CD14-positive monocyte (primary cell): ENCODE measurements at regions not wholly inside any gene's neighbourhood (a gene's known extent, or its start where the extent isn't known, plus 50 kb on each side); places are given as distances from the start of the nearest gene placed in this dataset.

Source experiments
- DNase-seq, 3 donors: peaks; one replicate each; pipeline ENCODE4 v3.0.0-alpha.2; 2011 to 2022
- H2AFZ ChIP-seq: 2 replicates; pipeline ENCODE4 v1.6.0; 2012; ENCODE audit warnings: mild to moderate bottlenecking, low read depth, low read length, inconsistent platforms; ENCODE audit not compliant: insufficient read depth, poor library complexity, severe bottlenecking
- H3K27ac ChIP-seq, 2 donors: 1 replicate in 1 of 2; 2 replicates in 1 of 2; pipeline ENCODE4 v1.5.1; 2012 to 2013; ENCODE audit warnings: low read length in 2 of 2, control low read depth in 1 of 2, inconsistent platforms in 1 of 2, low read depth in 1 of 2, mild to moderate bottlenecking in 1 of 2
- H3K27me3 ChIP-seq, 2 donors: one replicate each; pipeline versions ENCODE4 v1.6.0 to v1.6.1; 2011 to 2013; ENCODE audit warnings: low read length in 2 of 2; ENCODE audit not compliant: control insufficient read depth in 2 of 2, insufficient read depth in 2 of 2
- H3K36me3 ChIP-seq, 2 donors: replicated peaks in 1 of 2; 1 replicate in 1 of 2; 2 replicates in 1 of 2; pipeline versions ENCODE4 v1.5.1 to v1.6.1; 2012 to 2013; ENCODE audit warnings: low read length in 2 of 2, control low read depth in 1 of 2, inconsistent platforms in 1 of 2, mild to moderate bottlenecking in 1 of 2; ENCODE audit not compliant: insufficient read depth in 2 of 2, control insufficient read depth in 1 of 2
- H3K4me1 ChIP-seq, 2 donors: 1 replicate in 1 of 2; 2 replicates in 1 of 2; pipeline versions ENCODE4 v1.5.1 to v1.6.1; 2012 to 2013; ENCODE audit warnings: low read length in 2 of 2, control low read depth in 1 of 2, inconsistent platforms in 1 of 2, mild to moderate bottlenecking in 1 of 2, moderate library complexity in 1 of 2; ENCODE audit not compliant: insufficient read depth in 2 of 2, control insufficient read depth in 1 of 2
- H3K4me2 ChIP-seq: replicated peaks from 2 replicates; pipeline ENCODE3; 2012; ENCODE audit warnings: low read length, moderate library complexity, mild to moderate bottlenecking; ENCODE audit not compliant: poor library complexity, severe bottlenecking; ENCODE audit errors: extremely low read depth
- H3K4me3 ChIP-seq, 3 experiments: fragments of 200-600 bp in 1 of 3; sonication (generic) in 1 of 3; replicated peaks in 1 of 3; 1 replicate in 2 of 3; 2 replicates in 1 of 3; pipeline ENCODE4 v1.5.1; 2011 to 2013; ENCODE audit warnings: low read length in 3 of 3, mild to moderate bottlenecking in 3 of 3, control low read depth in 2 of 3, low read depth in 2 of 3, inconsistent platforms in 1 of 3, moderate library complexity in 1 of 3
- H3K79me2 ChIP-seq: 2 replicates; pipeline ENCODE4 v1.6.0; 2012; ENCODE audit warnings: mild to moderate bottlenecking, control low read depth, inconsistent platforms, low read length, moderate library complexity; ENCODE audit not compliant: insufficient read depth
- H3K9ac ChIP-seq: 2 replicates; pipeline ENCODE4 v1.6.0; 2017; ENCODE audit warnings: low read length, mild to moderate bottlenecking; ENCODE audit not compliant: insufficient read depth, poor library complexity, severe bottlenecking
- H3K9me3 ChIP-seq, 2 donors: replicated peaks in 1 of 2; 1 replicate in 1 of 2; 2 replicates in 1 of 2; pipeline versions ENCODE4 v1.5.1 to v1.6.1; 2012 to 2013; ENCODE audit warnings: low read length in 2 of 2, control low read depth in 1 of 2; ENCODE audit not compliant: control insufficient read depth in 1 of 2, insufficient read depth in 1 of 2
- H4K20me1 ChIP-seq: 2 replicates; pipeline ENCODE4 v1.6.0; 2012; ENCODE audit warnings: mild to moderate bottlenecking, low read length, control low read depth, moderate library complexity; ENCODE audit not compliant: insufficient read depth
- H3K27ac Mint-ChIP-seq, 7 donors: one replicate each; pipeline ENCODE4 v1.8.0; 2020; ENCODE audit warnings: mild to moderate bottlenecking in 7 of 7, mixed read lengths in 7 of 7, moderate library complexity in 6 of 7, inconsistent platforms in 2 of 7
- H3K27me3 Mint-ChIP-seq, 3 donors: one replicate each; pipeline ENCODE4 v1.8.0; 2021 to 2022; ENCODE audit warnings: low read depth in 3 of 3, mild to moderate bottlenecking in 3 of 3, mixed read lengths in 3 of 3, moderate library complexity in 3 of 3, inconsistent platforms in 1 of 3
- H3K36me3 Mint-ChIP-seq, 2 donors: one replicate each; pipeline ENCODE4 v1.8.0; 2020; ENCODE audit warnings: mixed read lengths in 2 of 2, inconsistent platforms in 1 of 2, mild to moderate bottlenecking in 1 of 2
- H3K4me1 Mint-ChIP-seq: one replicate; pipeline ENCODE4 v1.8.0; 2020; ENCODE audit warnings: mild to moderate bottlenecking, mixed read lengths
- H3K4me3 Mint-ChIP-seq, 2 donors: one replicate each; pipeline ENCODE4 v1.8.0; 2020; ENCODE audit warnings: mild to moderate bottlenecking in 2 of 2, mixed read lengths in 2 of 2, moderate library complexity in 1 of 2
- H3K9me3 Mint-ChIP-seq, 7 donors: one replicate each; pipeline ENCODE4 v1.8.0; 2020 to 2022; ENCODE audit warnings: mixed read lengths in 7 of 7, mild to moderate bottlenecking in 6 of 7, moderate library complexity in 6 of 7, inconsistent platforms in 2 of 7
- WGBS: methylation state at CpG from one replicate; pipeline ENCODE4 v1.1.5; 2013; ENCODE audit warnings: missing lambda C conversion rate; ENCODE audit not compliant: insufficient coverage; 5-methylcytosine and 5-hydroxymethylcytosine counted together
- intact Hi-C, 2 donors: fragments of 100-400 bp; cut with micrococcal nuclease; formaldehyde crosslinking; loops; one replicate each; pipeline versions ENCODE4 v1.15.0 to v1.15.1; 2023
- TF ChIP-seq, protein P1 (sequence below): fragments of 200-600 bp; IDR thresholded peaks from one replicate; pipeline ENCODE4 v1.8.0; 2022; ENCODE audit warnings: antibody characterized with exemption, mild to moderate bottlenecking

DNA sequence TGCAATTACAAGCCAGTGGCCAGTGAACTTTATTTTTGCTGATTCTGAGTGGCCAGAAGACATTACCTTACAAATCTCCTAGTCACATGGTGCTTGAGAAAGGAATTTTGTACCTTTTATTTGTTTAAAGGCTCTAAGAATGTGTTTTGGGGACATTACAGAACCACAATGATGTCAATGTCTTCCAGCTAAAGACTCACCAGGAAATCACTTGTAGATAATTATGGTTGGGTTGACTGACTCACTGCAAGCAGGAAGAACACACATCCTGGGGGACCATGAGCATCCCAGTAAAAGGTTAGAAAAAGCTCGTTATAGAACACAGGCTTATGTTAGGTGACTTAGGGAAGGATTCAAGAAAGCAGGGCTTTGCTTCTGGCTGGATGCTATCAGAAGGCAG lies 119.4 kb upstream of the FAM9B start:
- Histone ChIP-seq H3K4me1 (peaks cover 42 to 45% of the 10 kb centered on the region in 2 donors), H3K27me3 (peaks cover 3 to 26% of the 10 kb centered on the region in 2 donors), H2AFZ (no peak overlapping the region), H3K9ac (no peak overlapping the region), H3K4me3 (no peak overlapping the region), H4K20me1 (no peaks in the 10 kb centered on the region), H3K79me2 (no peaks in the 10 kb centered on the region), H3K27ac (no peak overlapping the region), H3K9me3 (peaks cover 6 to 17% of the 10 kb centered on the region in 2 donors), H3K4me2 (no peak overlapping the region), H3K36me3 (no peaks in the 10 kb centered on the region)
- Mint-ChIP-seq H3K27me3 (peaks cover 9 to 22% (median 14%) of the 10 kb centered on the region in 3 donors), H3K36me3 (no peaks in the 10 kb centered on the region), H3K4me3 (no peak overlapping the region), H3K9me3 (peaks cover 4 to 15% (median 8%) of the 10 kb centered on the region in 7 donors), H3K27ac (no peak overlapping the region), H3K4me1 (peaks cover 44% of the 10 kb centered on the region)
- WGBS, result no CpG with 5 or more reads among the region's 1 CpG
- intact Hi-C loops, result no loop called here
- no peak for DNase-seq
- TF ChIP-seq, protein P1, sequence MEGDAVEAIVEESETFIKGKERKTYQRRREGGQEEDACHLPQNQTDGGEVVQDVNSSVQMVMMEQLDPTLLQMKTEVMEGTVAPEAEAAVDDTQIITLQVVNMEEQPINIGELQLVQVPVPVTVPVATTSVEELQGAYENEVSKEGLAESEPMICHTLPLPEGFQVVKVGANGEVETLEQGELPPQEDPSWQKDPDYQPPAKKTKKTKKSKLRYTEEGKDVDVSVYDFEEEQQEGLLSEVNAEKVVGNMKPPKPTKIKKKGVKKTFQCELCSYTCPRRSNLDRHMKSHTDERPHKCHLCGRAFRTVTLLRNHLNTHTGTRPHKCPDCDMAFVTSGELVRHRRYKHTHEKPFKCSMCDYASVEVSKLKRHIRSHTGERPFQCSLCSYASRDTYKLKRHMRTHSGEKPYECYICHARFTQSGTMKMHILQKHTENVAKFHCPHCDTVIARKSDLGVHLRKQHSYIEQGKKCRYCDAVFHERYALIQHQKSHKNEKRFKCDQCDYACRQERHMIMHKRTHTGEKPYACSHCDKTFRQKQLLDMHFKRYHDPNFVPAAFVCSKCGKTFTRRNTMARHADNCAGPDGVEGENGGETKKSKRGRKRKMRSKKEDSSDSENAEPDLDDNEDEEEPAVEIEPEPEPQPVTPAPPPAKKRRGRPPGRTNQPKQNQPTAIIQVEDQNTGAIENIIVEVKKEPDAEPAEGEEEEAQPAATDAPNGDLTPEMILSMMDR, result no peak

DNA sequence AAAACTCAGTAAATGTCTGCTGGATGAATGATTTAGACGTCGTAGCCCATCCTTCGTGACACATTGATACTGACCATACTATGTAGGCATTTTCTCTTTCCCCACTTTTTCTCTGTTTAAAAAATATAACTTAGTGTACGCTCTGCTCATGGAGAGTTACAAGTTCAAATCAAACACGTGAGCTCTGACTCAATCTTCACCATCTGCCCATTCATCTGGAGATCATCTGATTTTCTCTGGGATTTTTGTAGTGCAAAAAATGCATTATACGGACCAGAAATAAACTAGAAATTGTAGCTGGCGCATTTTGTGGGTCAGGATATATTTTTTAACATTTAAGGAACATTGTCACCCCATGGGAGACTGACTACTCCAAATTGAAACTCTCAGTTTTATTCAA lies 124.7 kb upstream of the FAM9B start:
- Histone ChIP-seq H3K9me3 (peaks cover 3 to 6% of the 10 kb centered on the region in 2 donors), H3K4me1 (peaks cover under 1 to 7% of the 10 kb centered on the region in 2 donors), H3K4me3 (no peak overlapping the region), H3K4me2 (no peak overlapping the region), H3K27me3 (peaks cover 0 to 7% of the 10 kb centered on the region in 2 donors), H3K9ac (no peak overlapping the region), H3K27ac (no peak overlapping the region), H2AFZ (no peak overlapping the region), H3K36me3 (no peaks in the 10 kb centered on the region), H4K20me1 (no peaks in the 10 kb centered on the region), H3K79me2 (no peaks in the 10 kb centered on the region)
- WGBS, result no CpG with 5 or more reads among the region's 7 CpGs
- no peak overlapping the region for H3K4me3 Mint-ChIP-seq
- H3K27ac Mint-ChIP-seq, result no peak overlapping the region
- H3K36me3 Mint-ChIP-seq, result no peaks in the 10 kb centered on the region
- peaks cover 4 to 26% (median 10%) of the 10 kb centered on the region in 3 donors for H3K27me3 Mint-ChIP-seq
- no peak for DNase-seq
- TF ChIP-seq, protein P1, result no peak
- H3K4me1 Mint-ChIP-seq, result peaks cover 10% of the 10 kb centered on the region
- peaks cover 0 to 6% (median 2%) of the 10 kb centered on the region in 7 donors for H3K9me3 Mint-ChIP-seq
- intact Hi-C loops, result no loop called here
